ENCODE measurements at regions not wholly inside any gene's neighbourhood (a gene's known extent, or its start where the extent isn't known, plus 50 kb on each side); places are given as distances from the start of the nearest gene placed in this dataset.

- Mint-ChIP-seq H3K4me1 (no peaks in the 10 kb centered on the region), H3K4me3 (no peak overlapping the region), H3K27me3 (no peaks in the 10 kb centered on the region), H3K9me3 (peaks cover 0 to 7% (median 6%) of the 10 kb centered on the region in 3 donors), H3K36me3 (no peaks in the 10 kb centered on the region), H3K27ac (no peak overlapping the region)
Measured at GRCh38 chr4:180828455-180829018, 1414.7 kb upstream of the TENM3 start.

GRCh38 chr4:180832073-180832472, 1411.1 kb upstream of the TENM3 start:
- Mint-ChIP-seq H3K27me3 (no peaks in the 10 kb centered on the region), H3K36me3 (no peaks in the 10 kb centered on the region), H3K4me1 (no peaks in the 10 kb centered on the region), H3K27ac (no peak overlapping the region), H3K9me3 (peaks cover 0 to 4% (median 3%) of the 10 kb centered on the region in 3 donors), H3K4me3 (no peak overlapping the region)

- Mint-ChIP-seq H3K27me3 (no peaks in the 10 kb centered on the region), H3K36me3 (no peaks in the 10 kb centered on the region), H3K4me3 (no peak overlapping the region), H3K27ac (peak overlapping the region in 1 of 3 donors; percentile 45), H3K4me1 (no peaks in the 10 kb centered on the region), H3K9me3 (no peaks in the 10 kb centered on the region)
Measured at GRCh38 chr4:180840142-180840541, 1403.1 kb upstream of the TENM3 start.

- H3K27ac Mint-ChIP-seq = no peak overlapping the region
- H3K4me1 Mint-ChIP-seq = peaks cover 0 to 2% (median 0%) of the 10 kb centered on the region in 3 donors
- H3K27me3 Mint-ChIP-seq = no peaks in the 10 kb centered on the region
- H3K9me3 Mint-ChIP-seq = peaks cover 1 to 8% (median 1%) of the 10 kb centered on the region in 3 donors
- no peaks in the 10 kb centered on the region for H3K36me3 Mint-ChIP-seq
- H3K4me3 Mint-ChIP-seq = no peak overlapping the region
Measured at GRCh38 chr4:180850318-180850940, 1392.8 kb upstream of the TENM3 start.

- no peak overlapping the region for H3K4me3 Mint-ChIP-seq
- no peaks in the 10 kb centered on the region for H3K36me3 Mint-ChIP-seq
- no peak overlapping the region for H3K27ac Mint-ChIP-seq
- peaks cover 1 to 11% (median 7%) of the 10 kb centered on the region in 3 donors for H3K9me3 Mint-ChIP-seq
- no peaks in the 10 kb centered on the region for H3K27me3 Mint-ChIP-seq
- peaks cover 0 to 2% (median 0%) of the 10 kb centered on the region in 3 donors for H3K4me1 Mint-ChIP-seq
Measured at GRCh38 chr4:180852738-180853137, 1390.5 kb upstream of the TENM3 start.

- Mint-ChIP-seq H3K36me3 (no peaks in the 10 kb centered on the region), H3K4me1 (peaks cover 0 to 2% (median 0%) of the 10 kb centered on the region in 3 donors), H3K27ac (no peak overlapping the region), H3K4me3 (no peak overlapping the region), H3K9me3 (peaks cover 0 to 16% (median 11%) of the 10 kb centered on the region in 3 donors), H3K27me3 (no peaks in the 10 kb centered on the region)
Measured at GRCh38 chr4:180855184-180855583, 1388.0 kb upstream of the TENM3 start.

GRCh38 chr4:180860089-180860720, 1383.0 kb upstream of the TENM3 start:
- Mint-ChIP-seq H3K4me1 (peaks cover 0 to under 1% (median 0%) of the 10 kb centered on the region in 3 donors), H3K27ac (no peak overlapping the region), H3K9me3 (peaks cover 0 to 25% (median 19%) of the 10 kb centered on the region in 3 donors), H3K36me3 (no peaks in the 10 kb centered on the region), H3K4me3 (no peak overlapping the region), H3K27me3 (no peaks in the 10 kb centered on the region)

- Mint-ChIP-seq H3K27me3 (no peaks in the 10 kb centered on the region), H3K36me3 (no peaks in the 10 kb centered on the region), H3K9me3 (peaks cover 0 to 25% (median 19%) of the 10 kb centered on the region in 3 donors), H3K4me3 (no peak overlapping the region), H3K4me1 (no peaks in the 10 kb centered on the region), H3K27ac (no peak overlapping the region)
Measured at GRCh38 chr4:180861651-180862050, 1381.6 kb upstream of the TENM3 start.

- Mint-ChIP-seq H3K4me3 (no peak overlapping the region), H3K36me3 (no peaks in the 10 kb centered on the region), H3K27me3 (no peaks in the 10 kb centered on the region), H3K27ac (no peak overlapping the region), H3K9me3 (peaks cover 0 to 13% (median 5%) of the 10 kb centered on the region in 3 donors), H3K4me1 (no peaks in the 10 kb centered on the region)
Measured at GRCh38 chr4:180866933-180867643, 1376.1 kb upstream of the TENM3 start.

- no peaks in the 10 kb centered on the region for H3K36me3 Mint-ChIP-seq
- H3K9me3 Mint-ChIP-seq = peaks cover 0 to 16% (median 4%) of the 10 kb centered on the region in 3 donors
- no peak overlapping the region for H3K27ac Mint-ChIP-seq
- H3K27me3 Mint-ChIP-seq = no peaks in the 10 kb centered on the region
- no peak overlapping the region for H3K4me3 Mint-ChIP-seq
- no peaks in the 10 kb centered on the region for H3K4me1 Mint-ChIP-seq
Measured at GRCh38 chr4:180870623-180871022, 1372.6 kb upstream of the TENM3 start.

GRCh38 chr4:180898305-180898704, 1344.9 kb upstream of the TENM3 start:
- Mint-ChIP-seq H3K9me3 (peaks cover 4 to 5% (median 5%) of the 10 kb centered on the region in 3 donors), H3K4me3 (no peak overlapping the region), H3K27ac (no peak overlapping the region), H3K27me3 (no peaks in the 10 kb centered on the region), H3K36me3 (peaks cover 3% of the 10 kb centered on the region), H3K4me1 (no peaks in the 10 kb centered on the region)

- Mint-ChIP-seq H3K9me3 (peaks cover 3 to 8% (median 5%) of the 10 kb centered on the region in 3 donors), H3K27me3 (no peaks in the 10 kb centered on the region), H3K27ac (no peak overlapping the region), H3K4me1 (no peaks in the 10 kb centered on the region), H3K36me3 (peaks cover 3% of the 10 kb centered on the region), H3K4me3 (peak overlapping the region in 1 of 4 donors; percentile 52)
Measured at GRCh38 chr4:180900781-180901180, 1342.4 kb upstream of the TENM3 start.

GRCh38 chr4:180909279-180909678, 1333.9 kb upstream of the TENM3 start:
- Mint-ChIP-seq H3K9me3 (peaks cover 3 to 15% (median 4%) of the 10 kb centered on the region in 3 donors), H3K36me3 (no peaks in the 10 kb centered on the region), H3K27ac (no peak overlapping the region), H3K27me3 (no peaks in the 10 kb centered on the region), H3K4me3 (no peak overlapping the region), H3K4me1 (no peaks in the 10 kb centered on the region)

- Mint-ChIP-seq H3K4me3 (no peak overlapping the region), H3K4me1 (no peaks in the 10 kb centered on the region), H3K9me3 (peaks cover 5 to 15% (median 6%) of the 10 kb centered on the region in 3 donors), H3K27ac (no peak overlapping the region), H3K27me3 (no peaks in the 10 kb centered on the region), H3K36me3 (no peaks in the 10 kb centered on the region)
Measured at GRCh38 chr4:180913750-180914149, 1329.5 kb upstream of the TENM3 start.

- H3K36me3 Mint-ChIP-seq = no peaks in the 10 kb centered on the region
- no peak overlapping the region for H3K27ac Mint-ChIP-seq
- no peak overlapping the region for H3K4me3 Mint-ChIP-seq
- no peaks in the 10 kb centered on the region for H3K27me3 Mint-ChIP-seq
- no peaks in the 10 kb centered on the region for H3K4me1 Mint-ChIP-seq
- H3K9me3 Mint-ChIP-seq = no peaks in the 10 kb centered on the region
Measured at GRCh38 chr4:180923486-180923885, 1319.7 kb upstream of the TENM3 start.

All from IgD-negative memory B cell (primary cell).